Effector memory CD8-positive, alpha-beta T cell (primary cell): ENCODE measurements at regions not wholly inside any gene's neighbourhood (a gene's known extent, or its start where the extent isn't known, plus 50 kb on each side); places are given as distances from the start of the nearest gene placed in this dataset.

ENCODE experiments used
- ATAC-seq: fragments of 150-1000 bp; cut with Tn5 transposase; replicated peaks from 2 replicates; pipeline ENCODE4 v1.10.0; 2021; ENCODE audit warnings: mild to moderate bottlenecking, moderate library complexity
- DNase-seq, 3 experiments: peaks; one replicate each; pipeline ENCODE4 v3.0.0; 2021
- H3K27ac Mint-ChIP-seq, 2 donors: one replicate each; pipeline ENCODE4 v1.8.0; 2022; ENCODE audit warnings: mild to moderate bottlenecking in 2 of 2, mixed read lengths in 2 of 2, moderate library complexity in 2 of 2
- H3K27me3 Mint-ChIP-seq, 2 donors: one replicate each; pipeline ENCODE4 v1.8.0; 2022; ENCODE audit warnings: mixed read lengths in 2 of 2
- H3K36me3 Mint-ChIP-seq: one replicate; pipeline ENCODE4 v1.8.0; 2022; ENCODE audit warnings: mild to moderate bottlenecking, moderate library complexity, mixed read lengths; ENCODE audit not compliant: insufficient read depth
- H3K4me1 Mint-ChIP-seq, 2 donors: one replicate each; pipeline ENCODE4 v1.8.0; 2022; ENCODE audit warnings: low read depth in 2 of 2, mixed read lengths in 2 of 2
- H3K4me3 Mint-ChIP-seq, 2 donors: one replicate each; pipeline ENCODE4 v1.8.0; 2022; ENCODE audit warnings: mild to moderate bottlenecking in 2 of 2, mixed read lengths in 2 of 2, moderate library complexity in 2 of 2
- H3K9me3 Mint-ChIP-seq, 2 donors: one replicate each; pipeline ENCODE4 v1.8.0; 2022; ENCODE audit warnings: mixed read lengths in 2 of 2

- Mint-ChIP-seq H3K36me3 (no peaks in the 10 kb centered on the region), H3K4me3 (no peak overlapping the region), H3K27ac (no peak overlapping the region), H3K27me3 (peaks cover 19 to 40% of the 10 kb centered on the region in 2 donors), H3K9me3 (peaks cover 2 to 18% of the 10 kb centered on the region in 2 donors), H3K4me1 (no peaks in the 10 kb centered on the region)
- ATAC-seq (no peak), DNase-seq (no peak)
Observed at GRCh38 chr19:28285078-28285477, 927.9 kb downstream of the UQCRFS1 start.

- Mint-ChIP-seq H3K4me3 (no peak overlapping the region), H3K9me3 (peaks cover 2 to 18% of the 10 kb centered on the region in 2 donors), H3K27me3 (peaks cover 19 to 40% of the 10 kb centered on the region in 2 donors), H3K36me3 (no peaks in the 10 kb centered on the region), H3K27ac (no peak overlapping the region), H3K4me1 (no peaks in the 10 kb centered on the region)
- ATAC-seq (no peak), DNase-seq (no peak)
Observed at GRCh38 chr19:28284389-28284788, 928.6 kb downstream of the UQCRFS1 start.

- H3K4me3 Mint-ChIP-seq: no peak overlapping the region
- peak overlapping the region in 1 of 2 donors; percentile 3 for H3K27ac Mint-ChIP-seq
- H3K4me1 Mint-ChIP-seq: no peaks in the 10 kb centered on the region
- no peak for DNase-seq
- no peaks in the 10 kb centered on the region for H3K36me3 Mint-ChIP-seq
- H3K9me3 Mint-ChIP-seq: peaks cover 2 to 18% of the 10 kb centered on the region in 2 donors
- no peak for ATAC-seq
- peaks cover 19 to 40% of the 10 kb centered on the region in 2 donors for H3K27me3 Mint-ChIP-seq
Observed at GRCh38 chr19:28283592-28283991, 929.4 kb downstream of the UQCRFS1 start.

GRCh38 chr19:28281676-28282075, 931.3 kb downstream of the UQCRFS1 start:
- DNase-seq (no peak), ATAC-seq (no peak)
- H3K27me3 Mint-ChIP-seq: peaks cover 19 to 38% of the 10 kb centered on the region in 2 donors
- H3K9me3 Mint-ChIP-seq: peaks cover 2 to 18% of the 10 kb centered on the region in 2 donors
- H3K4me3 Mint-ChIP-seq: no peak overlapping the region
- no peak overlapping the region for H3K27ac Mint-ChIP-seq
- no peaks in the 10 kb centered on the region for H3K4me1 Mint-ChIP-seq
- no peaks in the 10 kb centered on the region for H3K36me3 Mint-ChIP-seq

- Mint-ChIP-seq H3K9me3 (peaks cover 5 to 22% of the 10 kb centered on the region in 2 donors), H3K4me1 (no peaks in the 10 kb centered on the region), H3K36me3 (no peaks in the 10 kb centered on the region), H3K4me3 (no peak overlapping the region), H3K27me3 (peaks cover 0 to 5% of the 10 kb centered on the region in 2 donors), H3K27ac (no peak overlapping the region)
- DNase-seq (no peak), ATAC-seq (no peak)
Observed at GRCh38 chr19:28264556-28264955, 948.4 kb downstream of the UQCRFS1 start.

- Mint-ChIP-seq H3K36me3 (no peaks in the 10 kb centered on the region), H3K27ac (no peak overlapping the region), H3K4me3 (no peak overlapping the region), H3K9me3 (peaks cover 4 to 20% of the 10 kb centered on the region in 2 donors), H3K4me1 (no peaks in the 10 kb centered on the region), H3K27me3 (peaks cover 0 to 4% of the 10 kb centered on the region in 2 donors)
- no peak for ATAC-seq
- DNase-seq: no peak
Observed at GRCh38 chr19:28258829-28259228, 954.1 kb downstream of the UQCRFS1 start.

GRCh38 chr19:28257396-28257795, 955.6 kb downstream of the UQCRFS1 start:
- Mint-ChIP-seq H3K4me3 (no peak overlapping the region), H3K27me3 (peaks cover 0 to 4% of the 10 kb centered on the region in 2 donors), H3K36me3 (no peaks in the 10 kb centered on the region), H3K4me1 (no peaks in the 10 kb centered on the region), H3K9me3 (peaks cover 0 to 15% of the 10 kb centered on the region in 2 donors), H3K27ac (no peak overlapping the region)
- DNase-seq: no peak
- ATAC-seq: no peak

- no peak overlapping the region for H3K4me3 Mint-ChIP-seq
- H3K27ac Mint-ChIP-seq: no peak overlapping the region
- ATAC-seq: no peak
- no peaks in the 10 kb centered on the region for H3K36me3 Mint-ChIP-seq
- H3K27me3 Mint-ChIP-seq: no peaks in the 10 kb centered on the region
- DNase-seq: no peak
- peaks cover 0 to 3% of the 10 kb centered on the region in 2 donors for H3K9me3 Mint-ChIP-seq
- H3K4me1 Mint-ChIP-seq: no peaks in the 10 kb centered on the region
Observed at GRCh38 chr19:28247243-28247642, 965.7 kb downstream of the UQCRFS1 start.

- ATAC-seq (no peak), DNase-seq (no peak)
- Mint-ChIP-seq H3K27me3 (no peaks in the 10 kb centered on the region), H3K4me1 (no peaks in the 10 kb centered on the region), H3K27ac (no peak overlapping the region), H3K9me3 (peaks cover 0 to 3% of the 10 kb centered on the region in 2 donors), H3K4me3 (no peak overlapping the region), H3K36me3 (no peaks in the 10 kb centered on the region)
Observed at GRCh38 chr19:28245937-28246336, 967.0 kb downstream of the UQCRFS1 start.

- Mint-ChIP-seq H3K27ac (no peak overlapping the region), H3K4me3 (no peak overlapping the region), H3K4me1 (no peaks in the 10 kb centered on the region), H3K27me3 (no peaks in the 10 kb centered on the region), H3K36me3 (no peaks in the 10 kb centered on the region), H3K9me3 (peaks cover 0 to 3% of the 10 kb centered on the region in 2 donors)
- no peak for DNase-seq
- ATAC-seq: no peak
Observed at GRCh38 chr19:28244966-28245365, 968.0 kb downstream of the UQCRFS1 start.

GRCh38 chr19:28242317-28242927, 970.5 kb downstream of the UQCRFS1 start:
- H3K9me3 Mint-ChIP-seq: peaks cover 0 to 3% of the 10 kb centered on the region in 2 donors
- H3K36me3 Mint-ChIP-seq: no peaks in the 10 kb centered on the region
- ATAC-seq (no peak), DNase-seq (peak in 1 of 3 experiments; percentile 7)
- H3K27me3 Mint-ChIP-seq: no peaks in the 10 kb centered on the region
- H3K4me1 Mint-ChIP-seq: no peaks in the 10 kb centered on the region
- H3K4me3 Mint-ChIP-seq: no peak overlapping the region
- no peak overlapping the region for H3K27ac Mint-ChIP-seq

- H3K27ac Mint-ChIP-seq: no peak overlapping the region
- H3K4me1 Mint-ChIP-seq: no peaks in the 10 kb centered on the region
- no peak overlapping the region for H3K4me3 Mint-ChIP-seq
- peaks cover 0 to 3% of the 10 kb centered on the region in 2 donors for H3K9me3 Mint-ChIP-seq
- DNase-seq: no peak
- no peak for ATAC-seq
- H3K36me3 Mint-ChIP-seq: no peaks in the 10 kb centered on the region
- H3K27me3 Mint-ChIP-seq: peaks cover 0 to 9% of the 10 kb centered on the region in 2 donors
Observed at GRCh38 chr19:28239270-28239669, 973.7 kb downstream of the UQCRFS1 start.

- no peak for ATAC-seq
- no peaks in the 10 kb centered on the region for H3K36me3 Mint-ChIP-seq
- no peak for DNase-seq
- H3K27me3 Mint-ChIP-seq: peaks cover 0 to 9% of the 10 kb centered on the region in 2 donors
- H3K4me3 Mint-ChIP-seq: no peak overlapping the region
- no peak overlapping the region for H3K27ac Mint-ChIP-seq
- no peaks in the 10 kb centered on the region for H3K4me1 Mint-ChIP-seq
- no peaks in the 10 kb centered on the region for H3K9me3 Mint-ChIP-seq
Observed at GRCh38 chr19:28238270-28238820, 974.6 kb downstream of the UQCRFS1 start.

- no peak for DNase-seq
- H3K27ac Mint-ChIP-seq: no peak overlapping the region
Observed at GRCh38 chr19:28235606-28236125, 977.3 kb downstream of the UQCRFS1 start.

More at GRCh38 chr19:28235606-28236125, 977.3 kb downstream of the UQCRFS1 start:
- Mint-ChIP-seq H3K36me3 (no peaks in the 10 kb centered on the region), H3K4me1 (no peaks in the 10 kb centered on the region), H3K9me3 (no peaks in the 10 kb centered on the region), H3K4me3 (no peak overlapping the region), H3K27me3 (peaks cover 0 to 14% of the 10 kb centered on the region in 2 donors)
- ATAC-seq: no peak
